ENCODE measurements at regions not wholly inside any gene's neighbourhood (a gene's known extent, or its start where the extent isn't known, plus 50 kb on each side); places are given as distances from the start of the nearest gene placed in this dataset.

- TF ChIP-seq CTCF (tag by site-specific recombination; IDR thresholded peaks at IDR 0.05) (no peak), ZBTB20 (tag by site-specific recombination; IDR thresholded peaks at IDR 0.05) (no peak), ZNF114 (tag by site-specific recombination; IDR thresholded peaks at IDR 0.05) (no peak), ZNF354C (tag by site-specific recombination; IDR thresholded peaks at IDR 0.05; ENCODE audit: borderline replicate concordance, low read depth) (no peak), ZNF48 (tag by site-specific recombination; IDR thresholded peaks at IDR 0.05) (no peak), ZNF561 (tag by site-specific recombination; IDR thresholded peaks at IDR 0.05; ENCODE audit: borderline replicate concordance) (no peak), REST (tag by site-specific recombination; IDR thresholded peaks at IDR 0.05) (no peak), ZNF223 (tag by site-specific recombination; IDR thresholded peaks at IDR 0.05) (no peak), ZNF274 (IDR thresholded peaks at IDR 0.05; ENCODE audit: low read length) (no peak), ZNF274 (tag by site-specific recombination; IDR thresholded peaks at IDR 0.05; ENCODE audit: borderline replicate concordance) (no peak), ZNF350 (tag by site-specific recombination; IDR thresholded peaks at IDR 0.05) (no peak), ZBTB1 (tag by site-specific recombination; IDR thresholded peaks at IDR 0.05) (no peak)
Observed at GRCh38 chr13:81314461-81314860, 973.5 kb upstream of the SPRY2 start.
